GM12878 (cell line): ENCODE measurements at regions not wholly inside any gene's neighbourhood (a gene's known extent, or its start where the extent isn't known, plus 50 kb on each side); places are given as distances from the start of the nearest gene placed in this dataset.

Experiments used
- ATAC-seq: fragments of 200-7000 bp; cut with Tn5 transposase; 3 replicates; pipeline ENCODE4 v1.9.1; 2020; ENCODE audit warnings: mild to moderate bottlenecking, moderate library complexity
- BruUV-seq: library from RNA; stranded (reverse); fragments of 400-500 nt; replicated peaks from 2 replicates; lab custom pipeline; 2021; lab: Mats Ljungman, UMichigan
- CTCF ChIA-PET: fragments of 300-600 bp; sonication (Branson Sonifier 250); formaldehyde crosslinking; extraction: SDS; loops from one replicate; lab custom pipeline; 2021; ENCODE audit warnings: inconsistent platforms; lab: Yijun Ruan, JAX
- POLR2A ChIA-PET: fragments of 350-600 bp; formaldehyde crosslinking; extraction: SDS; loops from one replicate; lab custom pipeline; 2021; ENCODE audit warnings: inconsistent platforms; lab: Charles Lee
- RAD21 ChIA-PET: fragments of 300-600 bp; sonication (Branson Sonifier 250); formaldehyde crosslinking; loops from one replicate; lab custom pipeline; 2023; ENCODE audit warnings: antibody characterized with exemption; ENCODE audit not compliant: unreplicated experiment; lab: Charles Lee
- SMC1A ChIA-PET: fragments of 300-600 bp; sonication (Branson Sonifier 250); formaldehyde crosslinking; loops from one replicate; lab custom pipeline; 2023; ENCODE audit not compliant: unreplicated experiment, uncharacterized antibody; lab: Charles Lee
- DNase-seq: peaks from one replicate; pipeline ENCODE4 v3.0.0-alpha.2; 2011; ENCODE audit warnings: low read depth, low spot score
- FAIRE-seq: peaks from 3 replicates; lab custom pipeline; 2011; peaks lifted over from hg19 to GRCh38; lab: Jason Lieb, UNC
- H2AFZ ChIP-seq: 2 replicates; pipeline ENCODE4 v1.6.0; 2011; ENCODE audit warnings: low read depth, low read length, control low read depth; ENCODE audit not compliant: control insufficient read depth
- H3K27ac ChIP-seq: 2 replicates; pipeline ENCODE4 v1.5.1; 2011; ENCODE audit warnings: control low read depth; ENCODE audit not compliant: control insufficient read depth, insufficient read depth
- H3K27me3 ChIP-seq, 2 experiments: replicated peaks in 1 of 2; 2 replicates each; pipeline versions ENCODE4 v1.6.0 to v1.6.1; 2011; ENCODE audit warnings: low read length in 1 of 2; ENCODE audit not compliant: control insufficient read depth in 2 of 2, insufficient read depth in 2 of 2
- H3K36me3 ChIP-seq, 2 experiments: 2 replicates each; pipeline ENCODE4 v1.5.1; 2011; ENCODE audit warnings: low read length in 1 of 2; ENCODE audit not compliant: control insufficient read depth in 2 of 2, insufficient read depth in 2 of 2
- H3K4me1 ChIP-seq: 2 replicates; pipeline ENCODE4 v1.6.1; 2011; ENCODE audit warnings: mild to moderate bottlenecking, low read length, moderate library complexity, mixed read lengths; ENCODE audit not compliant: control insufficient read depth, insufficient read depth
- H3K4me2 ChIP-seq: 2 replicates; pipeline ENCODE4 v1.6.0; 2011; ENCODE audit warnings: control low read depth; ENCODE audit not compliant: control insufficient read depth, insufficient read depth
- H3K4me3 ChIP-seq: fragments of 200-600 bp; sonication (generic); 2 replicates; pipeline ENCODE4 v1.5.1; 2016
- H3K79me2 ChIP-seq: 2 replicates; pipeline ENCODE4 v1.6.0; 2011; ENCODE audit warnings: low read length; ENCODE audit not compliant: control insufficient read depth, insufficient read depth
- H3K9ac ChIP-seq: 2 replicates; pipeline ENCODE4 v1.8.0; 2011; ENCODE audit warnings: low read length, control low read depth, mixed read lengths; ENCODE audit not compliant: control insufficient read depth, insufficient read depth
- H3K9me3 ChIP-seq: replicated peaks from 3 replicates; pipeline ENCODE4 v1.5.1; 2011; ENCODE audit warnings: mild to moderate bottlenecking, low read length; ENCODE audit not compliant: control insufficient read depth, insufficient read depth
- H4K20me1 ChIP-seq: 2 replicates; pipeline ENCODE4 v1.6.0; 2011; ENCODE audit not compliant: control insufficient read depth, insufficient read depth
- BCL11A ChIP-seq: IDR thresholded peaks from 2 replicates; pipeline ENCODE4 v1.6.1; 2011; ENCODE audit warnings: low read depth, low read length
- BCLAF1 ChIP-seq: fragments of 450-650 bp; IDR thresholded peaks from 2 replicates; pipeline ENCODE4 v1.6.1; 2017; ENCODE audit warnings: antibody characterized with exemption, mild to moderate bottlenecking, moderate library complexity
- CHD4 ChIP-seq: fragments of 200-600 bp; sonication (generic); IDR thresholded peaks from 2 replicates; pipeline ENCODE4 v1.6.1; 2016; ENCODE audit warnings: mild to moderate bottlenecking
- CTCF ChIP-seq, 3 experiments: IDR thresholded peaks in 2 of 3; conservative IDR thresholded peaks in 1 of 3; 2 replicates each; pipeline ENCODE4 v1.5.1; 2011; ENCODE audit warnings: low read depth in 3 of 3, low read length in 3 of 3, mild to moderate bottlenecking in 3 of 3, control low read depth in 2 of 3, moderate library complexity in 2 of 3, inconsistent platforms in 1 of 3, mixed read lengths in 1 of 3; ENCODE audit not compliant: control insufficient read depth in 2 of 3, insufficient read depth in 1 of 3; ENCODE audit errors: extremely low read depth in 1 of 3
- HDAC6 ChIP-seq: fragments of 200-600 bp; sonication (generic); IDR thresholded peaks from one replicate; pipeline ENCODE4 v1.8.0; 2017; ENCODE audit warnings: antibody characterized with exemption; ENCODE audit not compliant: unreplicated experiment
- IRF4 ChIP-seq: IDR thresholded peaks from 2 replicates; pipeline ENCODE4 v1.6.1; 2011; ENCODE audit warnings: low read depth, low read length
- IRF5 ChIP-seq: fragments of 450-650 bp; IDR thresholded peaks from 2 replicates; pipeline ENCODE4 v1.6.1; 2017; ENCODE audit warnings: borderline replicate concordance
- KAT2A ChIP-seq: conservative IDR thresholded peaks from 2 replicates; pipeline ENCODE4 v1.6.1; 2011; ENCODE audit warnings: low read depth, low read length; ENCODE audit not compliant: control insufficient read depth
- MYC ChIP-seq: IDR thresholded peaks from 2 replicates; pipeline ENCODE4 v1.6.1; 2011; ENCODE audit warnings: mild to moderate bottlenecking, low read length, moderate library complexity, inconsistent platforms; ENCODE audit not compliant: insufficient read depth, insufficient replicate concordance, insufficient read length, severe bottlenecking
- PAX8 ChIP-seq: fragments of 450-650 bp; IDR thresholded peaks from 2 replicates; pipeline ENCODE4 v1.6.1; 2017; ENCODE audit warnings: mild to moderate bottlenecking, moderate library complexity
- POLR2A ChIP-seq: IDR thresholded peaks from 2 replicates; pipeline ENCODE4 v1.6.1; 2011; ENCODE audit warnings: low read depth, mild to moderate bottlenecking, low read length
- RB1 ChIP-seq: fragments of 450-650 bp; formaldehyde crosslinking; IDR thresholded peaks from 2 replicates; pipeline ENCODE4 v1.6.1; 2017; ENCODE audit warnings: mild to moderate bottlenecking, borderline replicate concordance
- RUNX3 ChIP-seq: IDR thresholded peaks from 2 replicates; pipeline ENCODE4 v1.6.1; 2012; ENCODE audit warnings: low read length, inconsistent platforms
- SIX5 ChIP-seq: IDR thresholded peaks from 2 replicates; pipeline ENCODE4 v1.6.1; 2011; ENCODE audit warnings: mild to moderate bottlenecking, low read depth, low read length, moderate library complexity; ENCODE audit not compliant: severe bottlenecking
- SRF ChIP-seq, 2 experiments: IDR thresholded peaks; 2 replicates each; pipeline ENCODE4 v1.6.1; 2011; ENCODE audit warnings: low read depth in 2 of 2, low read length in 2 of 2, mild to moderate bottlenecking in 1 of 2, moderate library complexity in 1 of 2
- STAT1 ChIP-seq: fragments of 450-650 bp; conservative IDR thresholded peaks from 2 replicates; pipeline ENCODE4 v1.6.1; 2014; ENCODE audit warnings: antibody characterized with exemption, mild to moderate bottlenecking
- STAT3 ChIP-seq: IDR thresholded peaks from 2 replicates; pipeline ENCODE4 v1.6.1; 2011; ENCODE audit warnings: low read depth, low read length, improper control_type of control experiment
- TCF7 ChIP-seq: IDR thresholded peaks from 2 replicates; pipeline ENCODE4 v1.6.1; 2014; ENCODE audit warnings: antibody characterized with exemption, borderline replicate concordance
- ZNF217 ChIP-seq: fragments of 450-650 bp; IDR thresholded peaks from 2 replicates; pipeline ENCODE4 v1.6.1; 2017; ENCODE audit warnings: antibody characterized with exemption, mild to moderate bottlenecking
- WGBS: methylation state at CpG from one replicate; pipeline ENCODE4 v1.1.6; 2016; ENCODE audit warnings: low lambda C conversion rate; ENCODE audit not compliant: insufficient replicate concordance, insufficient coverage; ENCODE audit errors: missing lambda C conversion rate; 5-methylcytosine and 5-hydroxymethylcytosine counted together
- in situ Hi-C: fragments of 300-500 bp; cut with MboI; formaldehyde crosslinking; loops from 9 replicates; pipeline ENCODE4 v1.14.3; 2018; ENCODE audit warnings: mixed read lengths
- intact Hi-C: fragments of 100-400 bp; cut with micrococcal nuclease; formaldehyde crosslinking; loops from one replicate; pipeline ENCODE4 v1.14.2; 2022; ENCODE audit not compliant: unreplicated experiment

- TF ChIP-seq SRF (IDR thresholded peaks at IDR 0.05; ENCODE audit: low read depth in 2 of 2, low read length in 2 of 2) = no peak
- no peak for TF ChIP-seq PAX8
- TF ChIP-seq BCLAF1 = no peak
- no peak for TF ChIP-seq SIX5
- TF ChIP-seq MYC = no peak
- TF ChIP-seq RUNX3 = no peak
- no peak for TF ChIP-seq KAT2A
- no peak for TF ChIP-seq CTCF (IDR thresholded peaks at IDR 0.05 in 2 of 3, conservative IDR thresholded peaks at IDR 0.05 in 1 of 3; ENCODE audit: control insufficient read depth in 2 of 3, extremely low read depth in 1 of 3, insufficient read depth in 1 of 3, low read depth in 3 of 3, low read length in 3 of 3)
Measured at GRCh38 chrY:7753711-7754110, 842.2 kb upstream of the AMELY start (continued).

GRCh38 chrY:7746781-7747180, 835.2 kb upstream of the AMELY start:
- intact Hi-C loops (no loop called here), in situ Hi-C loops (no loop called here)
- POLR2A ChIA-PET = no interaction called here
- BruUV-seq = no TSS peak
- Histone ChIP-seq H3K4me2 (no peak overlapping the region), H3K9me3 (no peaks in the 10 kb centered on the region), H3K4me3 (no peak overlapping the region), H3K4me1 (no peaks in the 10 kb centered on the region), H3K27ac (no peak overlapping the region), H3K36me3 (no peaks in the 10 kb centered on the region), H3K79me2 (no peaks in the 10 kb centered on the region), H3K9ac (no peak overlapping the region), H4K20me1 (no peaks in the 10 kb centered on the region), H3K27me3 (no peaks in the 10 kb centered on the region), H2AFZ (no peak overlapping the region)
- FAIRE-seq (no peak), DNase-seq (no peak), ATAC-seq (no peak)
- SMC1A ChIA-PET = no interaction called here
- RAD21 ChIA-PET = no interaction called here
- WGBS = no CpG with 5 or more reads among the region's 4 CpGs
- CTCF ChIA-PET = no interaction called here
- TF ChIP-seq CHD4 (no peak), IRF5 (no peak), STAT3 (no peak), RB1 (no peak), STAT1 (no peak), POLR2A (no peak), HDAC6 (no peak), BCL11A (no peak), ZNF217 (no peak), IRF4 (no peak), TCF7 (no peak)
